Fibroblast of gingiva (primary cell): ENCODE measurements at regions not wholly inside any gene's neighbourhood (a gene's known extent, or its start where the extent isn't known, plus 50 kb on each side); places are given as distances from the start of the nearest gene placed in this dataset.
"Not testable (repeated sequence)": the region's sequence is repeated elsewhere in the genome, so short reads cannot be mapped to it uniquely, and the experiment has no call there.

ENCODE experiments used
- DNase-seq: peaks from one replicate; pipeline ENCODE4 v3.0.0-alpha.2; 2011; ENCODE audit warnings: low read depth

GRCh38 chr3:25895443-25895842 lies 105.6 kb downstream of the OXSM start:
- no peak for DNase-seq

- no peak for DNase-seq
Measured at GRCh38 chr3:25897019-25897418, 107.1 kb downstream of the OXSM start.

- DNase-seq: no peak
Measured at GRCh38 chr3:25899352-25900101, 109.6 kb downstream of the OXSM start.

DNA sequence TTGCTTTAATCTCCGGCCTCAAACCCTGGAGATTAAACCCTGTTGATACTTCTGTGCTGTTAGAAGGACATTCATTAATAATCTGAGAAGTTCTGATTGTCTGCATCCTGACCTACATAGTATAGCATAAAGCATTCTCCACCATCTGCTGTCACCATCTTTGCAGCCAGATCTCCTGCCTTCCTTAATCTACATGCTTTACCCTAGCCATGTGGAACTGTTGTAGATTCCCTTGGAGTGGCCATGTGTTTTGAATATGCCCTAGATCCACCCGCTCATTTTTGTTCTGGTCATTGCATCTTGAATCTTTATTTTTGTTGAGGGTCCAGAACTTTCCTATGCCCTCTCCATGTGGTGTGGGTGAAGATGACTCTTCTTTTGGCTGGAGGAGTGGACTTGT lies 110.3 kb downstream of the OXSM start:
- no peak for DNase-seq

DNA sequence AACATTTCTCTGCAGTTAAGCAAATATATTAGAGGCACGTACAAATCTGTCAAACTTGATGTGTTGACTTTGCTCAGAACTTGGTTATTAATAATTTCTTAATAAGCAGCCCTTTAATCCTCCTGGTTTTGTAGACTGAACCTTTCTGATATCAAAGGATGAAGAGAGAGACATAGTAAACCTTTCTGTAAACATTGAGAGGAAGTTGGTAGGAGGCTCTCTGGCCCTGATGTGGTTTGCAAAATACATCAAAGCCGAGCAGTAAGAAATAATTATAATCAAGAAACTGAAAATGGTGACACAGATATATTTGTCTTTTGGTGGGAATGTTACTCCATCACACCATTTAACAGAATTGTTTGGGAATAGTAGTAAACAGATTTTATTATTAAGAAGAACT lies 111.9 kb downstream of the OXSM start:
- no peak for DNase-seq

DNA sequence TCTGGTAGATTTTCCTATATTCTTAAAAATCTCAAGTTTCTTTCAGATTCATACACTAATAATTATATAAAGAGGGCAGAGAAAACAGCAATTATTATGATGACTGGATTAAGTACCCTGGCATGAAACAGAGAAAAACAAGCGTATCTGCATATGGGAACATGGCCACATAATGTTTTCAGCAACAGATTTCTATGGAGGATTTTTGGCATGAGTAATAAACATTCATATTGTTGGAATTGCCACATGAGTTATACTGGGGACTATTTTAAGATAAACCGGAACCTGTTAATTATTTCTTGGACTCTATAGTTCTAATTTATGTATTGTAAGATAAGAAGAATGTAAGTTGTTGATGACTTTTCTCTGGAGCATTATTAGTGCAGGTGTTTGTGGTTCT lies 112.7 kb downstream of the OXSM start:
- no peak for DNase-seq

DNA sequence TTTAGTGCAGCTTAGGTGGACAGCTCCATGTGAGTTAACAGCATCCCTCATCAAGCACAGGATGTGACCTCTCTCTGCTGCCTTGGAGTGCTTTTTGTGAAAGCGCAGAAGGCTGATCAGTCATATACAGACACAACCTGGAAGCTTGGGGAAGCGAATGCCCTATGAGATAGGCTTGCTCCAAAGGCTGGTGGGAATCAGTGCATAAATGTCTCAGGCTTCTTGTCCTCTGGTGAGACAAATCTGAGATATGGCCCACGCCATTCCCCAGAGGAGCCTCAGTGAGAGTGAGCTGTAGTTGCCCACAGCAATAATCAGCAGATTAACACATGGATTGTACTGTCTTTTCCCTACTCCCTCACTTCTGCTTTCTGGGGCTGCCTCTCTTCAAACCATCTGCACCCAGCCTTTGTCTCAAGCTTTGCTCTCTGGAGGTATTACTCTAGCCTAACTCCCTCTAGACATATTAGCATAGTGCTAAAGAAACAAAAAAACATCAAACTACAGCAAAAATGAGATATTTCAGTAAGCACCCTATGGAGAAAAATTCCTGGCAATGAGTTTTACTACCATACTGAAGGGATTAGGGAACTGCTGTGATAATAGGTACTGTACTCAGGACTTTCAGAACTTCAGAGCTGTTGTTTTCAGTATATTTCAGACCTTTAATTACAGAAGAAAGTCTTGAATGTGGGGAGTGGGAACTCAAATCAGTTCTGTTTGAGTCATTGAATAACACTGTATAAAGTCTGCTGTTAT lies 113.7 kb downstream of the OXSM start:
- DNase-seq: no peak

DNA sequence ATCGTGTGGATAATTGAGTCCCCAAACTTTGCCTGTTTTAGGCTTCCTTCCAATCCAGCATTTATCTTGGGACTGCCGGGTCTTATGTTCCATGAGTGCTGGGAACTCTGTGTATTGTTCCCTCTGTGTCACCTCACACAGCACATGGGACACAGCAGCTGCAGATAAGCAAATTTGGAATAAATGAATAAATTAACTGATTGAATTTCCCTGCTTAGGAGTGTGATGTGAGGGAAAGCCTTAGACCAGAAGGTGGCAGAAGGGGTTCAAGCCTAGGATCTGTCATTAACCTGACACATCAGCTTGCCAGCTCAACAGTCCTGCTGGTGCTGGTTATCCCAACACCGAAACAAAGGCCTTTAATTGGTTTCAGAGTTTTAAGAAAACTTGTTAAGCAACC lies 114.3 kb downstream of the OXSM start:
- no peak for DNase-seq

DNA sequence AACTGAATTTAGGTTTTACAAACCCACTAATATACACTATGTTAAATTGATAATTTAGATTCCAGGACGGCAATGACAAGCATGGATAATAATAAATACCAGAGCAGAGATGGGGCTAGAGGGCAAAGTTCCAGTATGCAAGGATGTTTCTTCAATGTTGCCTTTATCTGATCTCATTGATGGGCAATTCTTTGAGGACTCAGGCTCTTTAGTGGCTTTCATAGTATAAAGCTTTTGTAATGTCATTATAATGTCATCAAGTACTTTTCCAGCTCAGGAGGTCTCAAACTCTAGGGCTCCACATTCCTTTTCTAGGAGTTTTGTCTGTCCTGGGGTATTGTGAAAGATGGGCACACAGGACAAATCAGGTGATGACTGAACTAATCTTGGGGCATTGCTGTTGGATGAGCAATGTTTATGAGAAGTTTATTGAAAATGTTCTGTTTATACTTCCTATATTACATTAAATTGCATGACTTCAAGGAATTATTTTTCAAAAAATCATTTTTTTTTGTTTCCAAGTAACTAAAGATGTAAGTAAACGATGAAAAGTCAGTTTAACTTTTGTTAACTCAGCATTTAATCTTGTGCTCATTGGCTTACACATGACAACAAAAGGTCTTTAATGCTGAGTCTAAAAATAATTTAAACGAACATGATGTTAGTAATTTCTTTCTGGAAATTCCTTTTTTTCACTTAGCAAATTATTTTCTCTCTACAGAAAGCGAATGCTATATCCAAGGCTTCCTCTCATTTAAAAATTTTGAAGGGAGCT lies 116.4 kb downstream of the OXSM start:
- DNase-seq: no peak

DNA sequence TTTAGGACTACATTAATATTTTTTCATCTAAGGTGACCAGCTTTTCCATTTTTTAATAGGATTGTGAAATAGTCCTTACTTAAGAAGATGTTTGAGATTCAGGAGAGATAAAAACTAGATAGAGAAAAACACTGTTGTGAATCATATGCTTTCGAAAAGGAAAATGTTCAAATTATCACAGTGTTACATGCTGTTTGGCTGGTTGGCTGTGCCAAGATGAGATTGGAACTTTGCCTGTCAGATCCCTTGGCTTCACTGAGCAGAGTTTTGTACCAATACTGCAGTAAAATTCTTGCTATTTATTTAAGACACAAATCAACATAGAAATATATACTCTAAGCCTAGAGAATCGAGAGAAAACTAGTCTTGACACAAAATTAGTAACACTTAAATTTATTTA lies 117.2 kb downstream of the OXSM start:
- no peak for DNase-seq

DNA sequence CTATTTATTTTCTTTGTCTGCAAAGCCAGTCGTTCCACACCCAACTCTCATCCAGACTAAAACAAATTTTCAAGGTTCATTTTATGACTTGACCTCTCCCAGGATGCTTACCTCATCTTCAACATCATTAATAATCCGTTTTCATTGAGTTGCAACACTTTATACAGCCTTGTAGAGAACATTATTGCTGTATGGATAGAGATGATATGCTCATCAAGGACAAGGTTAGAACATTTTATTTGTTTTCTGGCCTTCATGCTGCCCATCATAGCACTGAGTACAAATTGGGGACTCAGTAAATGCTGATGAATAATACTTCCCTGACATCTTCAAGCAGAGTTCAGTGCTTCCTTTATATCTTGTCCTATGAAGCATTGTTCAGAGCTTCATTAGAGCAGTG lies 120.2 kb downstream of the OXSM start:
- DNase-seq: no peak

DNA sequence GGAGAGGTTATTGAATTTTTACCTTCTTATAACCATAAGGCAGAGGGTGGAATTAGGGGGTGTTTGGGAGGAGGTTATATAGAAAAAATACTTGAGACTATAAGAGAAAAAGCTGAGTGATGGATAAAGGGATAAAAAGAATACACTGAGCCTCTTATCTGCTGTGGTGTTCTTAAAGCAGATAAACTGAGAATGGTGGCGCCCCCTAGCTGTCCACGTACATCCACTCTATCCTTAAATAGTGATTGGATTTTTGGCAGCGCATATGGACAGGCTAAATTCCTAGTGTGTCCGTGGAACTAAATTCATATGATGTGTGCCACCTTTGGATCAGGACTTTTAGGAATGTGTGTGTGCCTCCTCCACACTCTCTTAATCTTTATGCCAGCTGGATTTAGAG lies 121.1 kb downstream of the OXSM start:
- DNase-seq: no peak

DNA sequence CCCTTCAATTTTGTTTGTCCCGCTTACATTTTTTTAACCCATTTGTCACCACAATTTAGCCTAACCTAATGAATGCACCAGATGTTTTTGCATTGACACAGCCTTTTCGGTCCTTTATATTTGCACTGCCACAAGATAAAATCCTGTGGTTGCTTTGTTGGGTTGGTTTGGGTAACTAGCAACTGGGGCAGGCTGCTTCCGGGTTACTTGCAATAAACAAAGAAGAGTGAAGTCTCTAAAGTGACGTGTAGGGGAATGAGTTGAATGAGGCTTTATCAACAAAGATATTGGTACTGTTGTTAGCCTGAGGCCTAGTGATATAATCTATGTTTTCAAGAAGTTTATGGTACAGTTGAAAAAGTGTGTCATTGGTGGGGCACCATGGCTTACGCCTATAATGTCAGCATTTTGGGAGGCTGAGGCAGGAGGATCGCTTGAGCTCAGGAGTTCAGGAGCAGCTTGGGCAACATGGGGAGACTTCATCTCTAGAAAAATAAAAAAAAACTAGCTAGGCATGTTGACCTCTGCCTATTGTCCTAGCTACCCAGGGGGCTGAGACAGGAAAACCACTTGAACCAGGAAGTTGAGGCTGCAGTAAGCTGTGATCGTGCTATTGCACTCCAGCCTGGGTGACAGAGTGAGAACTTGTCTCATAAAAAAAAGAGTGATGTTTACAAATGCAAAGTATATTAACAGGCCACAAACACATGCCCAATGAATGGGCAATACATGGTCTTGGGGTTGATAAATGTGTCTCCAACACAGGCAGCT lies 121.8 kb downstream of the OXSM start:
- DNase-seq: no peak

- DNase-seq: no peak
Measured at GRCh38 chr3:25913179-25913578, 123.3 kb downstream of the OXSM start.

GRCh38 chr3:25915673-25916072 lies 125.8 kb downstream of the OXSM start:
- no peak for DNase-seq

DNA sequence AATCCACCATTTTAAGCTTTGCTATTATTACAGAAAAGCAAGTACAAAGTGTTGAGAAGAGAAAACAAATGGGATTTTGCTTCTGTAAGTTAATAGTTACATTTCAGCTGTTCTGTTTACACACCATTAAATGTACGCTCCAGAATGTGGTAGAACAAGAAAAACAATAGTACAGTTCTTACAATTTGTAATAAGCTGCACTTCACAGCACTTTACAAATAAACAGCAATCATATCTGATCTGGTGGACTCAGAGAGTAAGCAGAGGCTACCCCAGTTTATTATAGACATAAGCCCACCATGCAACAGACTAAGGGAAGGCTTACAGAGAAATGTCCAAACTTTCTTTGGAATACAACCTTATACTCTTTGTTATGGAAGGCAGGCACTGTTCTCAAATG lies 126.4 kb downstream of the OXSM start:
- no peak for DNase-seq

DNA sequence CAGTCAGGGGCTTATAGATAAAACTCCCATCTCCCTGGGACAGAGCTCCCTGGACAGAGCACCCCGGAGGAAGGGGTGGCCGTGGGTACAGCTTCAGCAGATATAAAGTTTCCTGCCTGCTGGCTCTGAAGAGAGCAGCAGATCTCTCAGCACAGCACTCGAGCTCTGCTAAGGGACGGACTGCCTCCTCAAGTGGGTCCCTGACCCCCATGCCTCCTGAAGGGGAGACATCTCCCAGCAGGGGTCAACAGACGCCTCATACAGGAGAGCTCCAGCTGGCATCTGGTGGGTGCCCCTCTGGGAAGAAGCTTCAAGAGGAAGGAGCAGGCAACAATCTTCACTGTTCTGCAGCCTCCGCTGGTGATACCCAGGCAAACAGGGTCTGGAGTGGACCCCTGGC lies 142.1 kb downstream of the OXSM start:
- not testable (repeated sequence) for DNase-seq

GRCh38 chr3:25938566-25939325 lies 148.9 kb downstream of the OXSM start:
- no peak for DNase-seq

DNA sequence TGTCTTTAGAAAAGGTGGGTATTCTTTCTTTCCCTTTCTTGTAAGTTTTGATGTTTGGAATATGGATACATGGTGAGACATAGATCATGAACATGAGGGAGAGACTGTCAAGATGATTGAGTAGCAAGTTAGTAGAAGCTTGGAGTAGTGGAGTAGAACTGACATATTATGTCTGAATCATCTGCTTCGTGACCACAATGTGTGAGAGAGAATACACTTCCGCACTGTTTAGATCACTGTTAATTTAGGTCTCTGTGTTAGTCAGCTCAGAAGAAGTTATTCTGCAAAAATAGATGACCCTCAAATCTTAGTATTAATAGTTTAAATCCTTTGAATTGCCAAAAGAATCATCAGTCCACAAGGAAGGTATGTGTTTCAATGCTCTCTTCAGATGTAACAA lies 151.0 kb downstream of the OXSM start:
- DNase-seq: no peak

DNA sequence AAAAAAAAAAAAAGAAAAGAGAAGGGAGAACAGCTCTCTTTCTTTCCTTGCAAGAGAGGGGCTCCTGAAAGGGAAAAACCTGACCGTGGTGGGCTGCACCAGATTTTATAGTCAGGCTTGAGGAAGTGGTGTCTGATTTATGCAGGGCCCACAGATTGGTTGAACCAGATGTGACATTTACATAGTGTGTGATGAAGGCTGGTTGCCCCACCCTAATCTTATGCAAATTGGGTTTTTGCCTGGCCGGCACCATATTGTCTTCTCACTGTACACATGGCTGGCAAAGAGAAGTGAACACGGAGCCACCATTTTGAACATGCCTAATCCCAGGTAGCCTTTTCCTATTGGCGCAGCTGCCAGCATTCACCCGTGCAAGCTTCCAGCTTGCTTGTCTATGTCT lies 154.4 kb downstream of the OXSM start:
- no peak for DNase-seq

DNA sequence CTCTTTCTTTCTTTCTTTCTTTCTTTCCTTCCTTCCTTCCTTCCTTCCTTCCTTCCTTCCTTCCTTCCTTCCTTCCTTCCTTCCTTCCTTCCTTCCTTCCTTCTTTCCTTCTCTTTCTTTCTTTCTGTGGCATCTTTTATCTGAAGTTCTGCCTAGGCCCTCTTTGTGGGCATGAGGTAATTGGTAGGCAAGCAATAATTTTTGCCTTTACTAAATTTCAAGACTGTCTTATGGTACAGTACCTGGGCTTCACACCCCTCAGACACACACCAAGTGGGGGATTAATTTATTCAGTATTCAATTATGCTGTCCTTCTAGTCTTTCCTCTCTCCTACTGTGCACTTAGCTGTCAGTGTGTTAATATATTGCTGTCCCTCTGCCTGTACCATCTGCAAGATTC lies 155.5 kb downstream of the OXSM start:
- DNase-seq: no peak

- no peak for DNase-seq
Measured at GRCh38 chr3:25945836-25946235, 155.9 kb downstream of the OXSM start.
